GM18507 (cell line): ENCODE measurements at regions not wholly inside any gene's neighbourhood (a gene's known extent, or its start where the extent isn't known, plus 50 kb on each side); places are given as distances from the start of the nearest gene placed in this dataset.

Source experiments
- DNase-seq: peaks from one replicate; pipeline ENCODE4 v3.0.0; 2011; ENCODE audit warnings: low read depth; ENCODE audit not compliant: insufficient read length; ENCODE audit errors: extremely low spot score
- FAIRE-seq: peaks from 2 replicates; lab custom pipeline; 2011; peaks lifted over from hg19 to GRCh38; lab: Jason Lieb, UNC

DNA sequence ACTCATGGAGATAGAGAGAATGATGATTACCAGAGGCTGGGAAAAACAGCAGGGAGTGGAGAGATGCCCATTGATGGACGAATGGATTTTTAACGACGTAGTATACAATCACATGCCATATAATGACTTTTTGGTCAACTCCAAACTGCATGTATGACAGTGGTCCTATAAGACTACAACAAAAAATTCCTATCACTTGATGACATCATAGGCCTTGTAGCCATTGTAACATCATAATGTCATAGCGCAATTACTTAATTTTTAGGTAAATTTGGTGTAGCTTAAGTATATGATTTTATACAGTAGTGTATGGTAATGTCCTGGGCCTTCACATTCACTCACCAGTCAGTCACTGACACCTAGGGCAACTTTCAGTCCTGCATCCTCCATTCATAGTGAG is 264.3 kb downstream of the RAP2B start:
- no peak for FAIRE-seq
- DNase-seq, result no peak

DNA sequence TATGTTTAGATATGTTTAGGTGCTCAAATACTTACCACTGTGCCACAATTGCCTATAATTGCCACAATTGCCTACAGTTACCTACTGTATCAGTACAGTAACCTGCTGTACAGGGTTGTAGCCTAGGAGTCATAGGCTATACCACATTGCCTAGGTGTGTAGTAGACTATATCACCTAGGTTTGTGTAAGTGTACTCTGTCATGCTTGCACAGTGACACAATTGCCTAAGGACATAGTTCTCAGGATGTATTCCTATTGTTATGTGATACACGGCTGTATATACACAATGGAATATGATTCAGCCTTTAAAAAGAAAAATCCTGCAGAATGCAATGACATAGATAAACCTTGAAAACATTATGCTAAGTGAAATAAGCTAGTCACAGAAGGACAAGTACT is 264.8 kb downstream of the RAP2B start:
- DNase-seq (no peak), FAIRE-seq (no peak)

DNA sequence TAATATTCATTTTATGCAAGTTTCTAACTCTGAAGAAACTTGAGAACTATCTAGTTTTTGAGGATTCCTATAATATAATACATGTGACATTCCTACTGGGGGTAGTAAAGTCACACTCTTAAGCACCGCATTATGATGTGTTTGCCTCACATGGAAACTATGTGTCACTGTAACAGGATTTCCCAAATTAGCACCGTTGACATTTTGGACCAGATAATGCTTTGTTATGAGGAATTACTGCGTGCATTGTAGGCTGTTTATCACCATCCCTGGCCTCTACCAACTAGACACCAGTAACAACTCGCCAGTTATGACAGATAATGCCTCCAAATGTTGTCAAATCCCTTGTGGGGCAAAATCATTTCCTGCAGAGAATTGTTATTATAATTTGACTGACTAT is 267.8 kb downstream of the RAP2B start:
- FAIRE-seq, result no peak
- no peak for DNase-seq

DNA sequence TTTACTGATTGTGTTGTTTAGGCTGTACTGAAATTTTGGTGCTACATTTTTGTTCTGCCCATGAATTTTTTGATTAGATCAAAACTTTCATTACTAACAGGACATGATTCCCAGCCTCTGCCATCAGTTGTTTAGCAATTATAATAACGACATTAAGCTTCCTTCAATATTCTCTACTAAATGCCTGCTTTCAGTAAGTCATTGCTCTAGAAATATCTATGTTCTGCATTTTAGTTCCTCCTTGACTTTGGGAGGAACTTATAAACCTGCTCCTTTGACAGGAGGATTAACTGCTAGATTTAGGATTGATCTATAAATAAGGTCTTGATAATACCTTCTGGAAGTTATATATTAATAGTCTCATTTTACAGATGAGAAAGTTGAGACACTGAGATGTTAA is 269.1 kb downstream of the RAP2B start:
- FAIRE-seq (no peak), DNase-seq (no peak)

DNA sequence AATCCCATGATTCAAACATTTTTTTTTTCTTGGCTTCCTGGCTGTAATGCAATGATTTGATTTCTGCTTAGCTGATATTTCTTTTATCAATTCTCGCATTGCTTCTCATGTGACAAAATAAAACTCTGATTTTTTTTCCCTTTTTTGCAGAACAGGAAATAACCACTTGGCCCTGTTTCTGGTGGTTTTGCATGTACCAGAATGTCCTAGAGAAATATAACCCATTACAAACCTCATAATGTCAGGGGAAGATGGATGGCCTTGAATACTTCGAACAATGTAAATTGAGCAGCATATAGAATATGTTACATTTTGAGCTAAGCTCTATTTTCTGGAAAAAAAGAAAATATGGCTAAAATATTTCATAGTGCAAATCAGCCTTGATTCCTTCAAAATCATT is 275.6 kb downstream of the RAP2B start:
- FAIRE-seq, result no peak
- no peak for DNase-seq

DNA sequence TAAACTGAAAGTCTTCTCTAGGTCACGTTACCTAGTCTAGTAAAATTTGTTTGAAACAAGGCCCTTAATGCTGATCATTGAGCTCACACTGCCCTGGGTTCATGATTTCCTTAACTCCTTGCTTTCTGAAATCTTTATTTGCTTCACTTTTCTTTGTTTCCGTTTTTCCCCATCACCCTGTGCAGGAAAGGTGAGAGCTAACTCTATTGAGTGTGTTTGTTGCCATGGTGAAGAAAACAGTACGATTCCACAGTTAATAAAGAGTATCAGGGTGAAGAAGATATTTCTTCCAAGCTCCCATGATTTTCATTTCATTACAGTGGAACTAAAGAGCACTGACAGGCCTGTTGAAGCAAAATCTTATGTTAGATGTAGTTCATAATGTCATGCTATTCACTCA is 276.2 kb downstream of the RAP2B start:
- no peak for FAIRE-seq
- no peak for DNase-seq

DNA sequence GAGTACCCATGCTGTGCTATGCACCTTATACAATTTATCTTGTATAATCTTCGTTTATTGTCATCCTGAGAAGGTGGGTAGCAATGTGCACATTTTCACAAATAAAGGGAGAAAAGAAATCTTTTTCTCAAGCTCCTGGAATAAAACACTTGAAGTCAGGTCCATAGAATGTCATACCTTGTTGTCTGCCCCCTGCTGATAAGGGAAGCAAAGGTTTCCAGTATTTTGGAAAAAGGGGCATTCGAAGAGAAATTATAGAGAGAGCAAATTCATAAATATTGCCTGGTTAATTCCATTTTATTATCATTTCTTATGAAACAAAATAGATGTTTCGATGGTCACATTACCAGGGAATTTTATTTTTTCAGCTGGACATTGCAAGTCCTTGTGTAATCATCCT is 277.8 kb downstream of the RAP2B start:
- no peak for DNase-seq
- no peak for FAIRE-seq

DNA sequence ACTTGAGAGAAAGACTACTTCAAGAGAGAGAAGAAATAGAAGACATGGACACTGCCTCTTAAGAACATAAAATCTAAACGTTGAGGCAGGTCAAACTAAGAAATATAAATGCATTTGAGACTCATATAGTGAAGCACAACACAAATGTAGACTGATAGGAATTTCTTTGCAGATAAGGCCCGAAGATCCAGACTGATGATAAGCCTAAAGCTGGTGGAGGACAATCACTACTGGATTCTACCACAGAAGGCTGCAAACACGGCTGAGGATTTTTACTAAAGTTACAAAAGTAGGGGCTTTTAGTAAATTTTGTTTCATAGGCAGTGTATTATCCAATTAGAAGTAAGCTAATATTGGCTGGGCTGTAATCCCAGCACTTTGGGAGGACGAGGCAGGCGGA is 278.3 kb downstream of the RAP2B start:
- DNase-seq (no peak), FAIRE-seq (no peak)

DNA sequence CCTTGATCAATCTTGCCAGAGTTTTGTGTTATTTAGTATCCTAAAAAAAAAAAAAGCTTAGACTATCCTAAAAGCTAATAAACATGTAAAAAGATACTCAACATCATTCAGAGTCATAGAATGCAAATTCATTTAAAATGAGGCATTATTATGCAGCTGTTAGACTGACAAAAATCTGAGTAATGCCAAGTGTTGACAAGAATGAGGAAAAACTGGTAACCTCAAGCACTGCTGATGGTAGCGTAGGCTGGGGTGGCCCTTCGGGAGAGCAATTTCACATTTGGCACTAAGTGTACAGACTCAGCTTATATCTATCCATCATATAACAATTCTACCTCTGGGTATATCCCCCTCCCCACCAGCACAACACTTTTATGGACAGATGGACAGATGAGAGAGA is 280.4 kb downstream of the RAP2B start:
- no peak for FAIRE-seq
- no peak for DNase-seq

DNA sequence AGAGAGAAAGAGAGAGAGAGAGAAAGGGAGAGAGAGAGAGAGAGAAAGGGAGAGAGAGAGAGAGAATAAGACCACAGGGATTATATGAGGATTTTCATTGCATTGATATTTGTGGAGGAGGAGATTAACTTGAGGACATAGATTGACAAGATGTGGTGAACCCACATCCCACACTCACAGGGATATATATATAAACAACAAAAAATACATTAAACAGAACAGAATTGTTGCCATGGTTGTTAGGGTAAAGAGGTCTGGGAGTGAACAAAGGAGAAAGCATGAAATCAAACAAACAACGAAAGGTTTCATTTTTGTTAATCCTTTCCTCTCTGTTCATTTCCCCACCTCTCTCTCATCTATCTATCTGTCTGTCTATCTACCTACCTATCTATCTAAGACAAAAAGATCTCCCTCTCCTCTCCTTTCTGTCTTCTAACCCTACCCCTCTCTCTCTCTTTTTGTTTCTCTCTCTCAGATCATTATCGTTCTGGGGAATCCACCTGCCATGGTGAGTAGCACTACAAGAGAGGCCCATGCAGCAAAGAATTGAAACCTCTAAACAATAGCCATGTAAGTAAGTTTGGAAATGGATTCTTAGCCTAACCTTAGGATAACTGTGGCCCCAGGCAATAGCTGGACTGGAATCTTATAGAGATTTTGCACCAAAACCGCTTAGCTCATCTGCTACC is 280.9 kb downstream of the RAP2B start:
- FAIRE-seq, result no peak
- no peak for DNase-seq

DNA sequence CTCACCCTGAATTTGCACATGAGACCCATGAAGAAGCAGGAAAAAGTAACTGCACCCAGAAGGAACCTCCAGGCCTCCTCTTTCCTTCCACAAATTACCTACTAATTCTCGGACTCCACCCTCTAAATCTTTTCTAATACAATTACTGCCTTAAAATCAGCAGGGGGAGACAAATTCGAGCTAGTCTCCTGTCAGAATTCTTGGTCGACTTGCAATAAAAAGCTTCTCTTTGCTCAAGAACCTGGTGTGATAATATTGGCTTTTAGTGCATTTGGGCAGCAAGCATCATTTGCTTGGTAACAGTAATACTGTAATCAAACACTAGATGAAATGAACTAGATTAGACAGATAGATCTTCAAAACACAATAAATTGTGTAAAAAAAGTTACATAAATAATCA is 281.9 kb downstream of the RAP2B start:
- DNase-seq (no peak), FAIRE-seq (no peak)

DNA sequence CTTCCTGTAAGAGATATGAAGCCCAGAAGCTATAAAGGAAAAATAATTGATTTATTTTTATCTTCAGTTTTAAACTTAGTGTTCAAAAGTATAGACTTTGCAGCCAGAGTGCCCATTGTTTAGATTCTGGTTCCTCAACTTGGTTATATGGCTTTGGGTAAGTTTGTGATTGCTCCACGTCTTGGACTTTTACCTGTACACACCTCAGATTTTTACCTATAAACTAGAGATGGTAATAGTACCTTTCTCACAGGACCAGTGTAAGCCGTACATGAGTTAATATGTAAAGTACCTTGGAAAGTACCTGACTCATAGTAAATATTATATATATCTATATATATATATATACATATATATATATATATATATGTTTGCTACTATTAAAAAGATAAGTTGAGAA is 283.8 kb downstream of the RAP2B start:
- DNase-seq, result no peak
- no peak for FAIRE-seq

DNA sequence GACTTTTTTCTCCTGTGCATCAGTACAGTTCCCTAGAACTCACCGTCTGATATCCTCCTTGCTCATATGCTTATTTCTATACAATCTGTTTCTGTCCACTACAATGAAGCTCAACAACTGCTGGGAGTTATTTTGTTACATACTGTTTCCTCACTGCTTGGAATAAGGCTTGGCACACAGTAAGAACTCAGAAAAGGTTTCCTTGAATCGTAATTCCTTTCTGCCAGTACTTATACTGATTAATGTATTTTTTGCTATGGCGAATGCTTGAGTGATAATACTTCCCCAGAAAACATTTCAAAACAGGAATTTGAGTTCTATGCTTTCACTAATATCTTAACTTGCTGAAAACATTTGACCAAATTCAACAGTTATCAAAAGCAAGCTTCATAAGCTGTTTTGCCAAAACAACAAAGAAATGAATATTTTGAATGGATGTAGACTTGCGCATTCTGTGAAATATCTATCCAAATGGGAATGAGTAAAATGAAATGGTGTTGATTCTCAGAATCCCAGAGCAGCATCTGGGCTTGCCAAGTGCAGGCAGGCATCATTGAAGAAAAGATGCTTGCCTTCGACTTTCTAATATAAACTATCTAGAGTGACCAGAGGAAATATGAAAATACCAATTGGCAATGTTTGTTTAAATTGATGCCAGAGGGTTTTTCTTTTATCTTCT is 286.3 kb downstream of the RAP2B start:
- no peak for DNase-seq
- no peak for FAIRE-seq

DNA sequence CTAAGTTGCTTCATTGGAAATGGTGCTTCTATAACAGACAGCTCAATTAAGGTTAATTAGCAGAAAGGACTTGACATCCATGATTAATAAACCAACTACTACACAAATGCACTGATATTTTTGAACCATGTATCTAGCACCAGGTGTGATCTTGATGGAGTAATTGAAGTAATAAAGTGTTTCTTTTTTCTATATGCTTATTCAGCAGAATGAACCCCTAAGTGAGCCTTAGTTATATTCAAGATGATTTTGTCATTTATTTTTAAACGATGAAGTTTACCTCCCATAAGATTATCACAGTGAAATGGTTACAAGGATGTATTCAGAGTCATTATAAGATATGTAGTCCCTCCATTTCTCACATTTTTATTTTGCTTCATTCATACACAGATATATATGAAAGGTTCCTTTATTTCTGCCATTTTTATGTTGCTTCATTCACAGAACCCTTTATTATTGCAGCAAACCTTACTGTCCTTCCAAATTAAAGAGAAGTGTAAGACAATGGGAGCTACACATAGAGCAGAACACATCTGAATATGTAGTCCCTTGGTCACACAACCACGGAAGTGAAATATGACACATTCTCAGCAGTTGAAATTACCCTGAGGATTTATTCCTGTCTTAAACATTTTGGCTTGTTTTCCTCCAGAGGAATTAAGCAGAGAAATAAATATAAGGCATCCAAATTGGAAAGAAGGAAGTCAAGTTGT is 295.0 kb downstream of the RAP2B start:
- FAIRE-seq (peak; percentile 21), DNase-seq (no peak)

DNA sequence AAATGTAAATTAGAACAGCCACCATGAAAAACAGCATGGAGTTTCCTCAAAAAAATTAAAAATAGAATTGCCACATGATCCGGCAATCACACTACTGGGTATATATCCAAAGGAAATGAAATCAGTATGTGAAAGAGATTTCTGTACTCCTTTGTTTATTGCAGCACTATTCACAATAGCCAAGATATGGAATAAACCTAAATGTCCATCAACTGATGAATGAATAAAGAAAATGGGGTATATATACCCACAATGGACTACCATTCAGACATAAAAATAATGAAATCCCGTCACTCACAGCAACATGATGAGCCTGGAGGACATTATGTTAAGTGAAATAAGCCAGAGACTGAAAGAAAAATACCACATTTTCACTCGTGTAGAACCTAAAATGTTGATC is 296.9 kb downstream of the RAP2B start:
- FAIRE-seq, result no peak
- DNase-seq, result no peak

DNA sequence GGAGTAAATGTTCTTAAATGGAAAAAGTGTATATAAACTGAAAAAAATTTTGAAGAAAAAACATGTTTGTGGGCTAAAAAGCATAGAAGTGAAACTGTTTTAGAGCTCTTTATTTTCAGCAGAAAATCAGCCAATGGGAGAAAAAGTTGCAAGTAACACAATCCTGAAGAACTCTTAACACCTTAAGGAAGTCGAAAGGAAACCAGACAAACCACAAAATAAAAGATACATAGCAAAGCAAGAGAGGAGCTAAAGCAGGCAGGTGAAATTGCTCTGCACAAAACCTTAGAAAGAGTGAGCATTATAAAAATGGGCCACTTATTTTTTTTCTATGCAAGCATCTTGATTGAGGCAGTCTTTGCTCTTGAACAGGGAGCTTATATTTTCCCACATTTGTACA is 300.5 kb downstream of the RAP2B start:
- DNase-seq (no peak), FAIRE-seq (no peak)

DNA sequence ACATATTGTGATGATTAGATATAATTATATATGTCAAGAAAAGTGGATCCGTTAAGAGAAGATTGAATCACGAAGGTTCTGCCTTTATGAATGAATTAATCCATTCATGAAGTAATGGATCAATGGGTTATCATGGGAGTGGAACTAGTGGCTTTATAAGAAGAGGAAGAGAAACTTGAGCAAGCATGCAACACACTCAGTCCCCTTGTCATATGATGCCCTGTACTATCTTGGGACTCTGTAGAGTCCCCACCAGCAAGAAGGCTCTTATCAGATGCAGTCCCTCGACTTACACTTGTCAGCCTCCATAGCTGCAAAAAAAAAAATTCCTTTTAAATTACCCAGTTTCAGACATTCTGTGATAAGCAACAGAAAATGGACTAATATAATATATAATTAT is 301.9 kb downstream of the RAP2B start:
- FAIRE-seq, result no peak
- no peak for DNase-seq

DNA sequence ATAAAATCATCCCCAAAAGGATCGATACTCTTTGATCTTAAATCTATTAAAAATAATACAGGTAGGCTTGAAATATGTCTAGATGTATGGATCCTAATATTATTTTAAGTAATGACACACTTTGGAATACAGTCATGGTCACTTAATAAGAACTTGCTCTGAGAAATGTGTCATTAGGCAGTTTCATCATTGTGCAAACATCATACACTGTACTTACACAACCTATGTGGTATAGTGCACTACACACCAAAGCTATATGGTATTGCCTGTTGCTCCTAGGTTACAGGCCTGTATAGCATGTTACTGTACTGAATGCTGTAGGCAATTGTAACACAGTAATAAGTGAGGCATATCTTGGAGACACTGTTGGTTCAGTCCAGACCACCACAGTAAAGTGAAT is 307.1 kb downstream of the RAP2B start:
- DNase-seq (no peak), FAIRE-seq (no peak)

DNA sequence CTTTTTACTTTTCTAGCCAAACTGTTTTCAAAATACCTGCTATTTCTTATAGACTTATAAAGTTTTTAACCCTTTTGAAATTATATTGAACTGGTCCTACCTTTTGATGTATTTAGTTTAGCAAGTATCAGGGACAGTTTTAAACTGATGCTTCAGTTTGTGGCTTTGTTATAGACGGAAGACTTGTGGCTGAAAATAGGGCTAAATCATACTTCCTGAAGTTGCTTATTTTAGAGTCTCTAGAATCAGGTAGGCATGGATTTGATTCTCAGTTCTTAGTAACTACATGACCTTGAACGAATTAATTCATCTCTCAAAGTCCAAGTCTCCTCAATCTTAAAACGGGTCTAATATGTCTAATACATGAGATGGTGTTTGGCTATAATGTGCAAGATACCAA is 322.8 kb downstream of the RAP2B start:
- no peak for FAIRE-seq
- no peak for DNase-seq

DNA sequence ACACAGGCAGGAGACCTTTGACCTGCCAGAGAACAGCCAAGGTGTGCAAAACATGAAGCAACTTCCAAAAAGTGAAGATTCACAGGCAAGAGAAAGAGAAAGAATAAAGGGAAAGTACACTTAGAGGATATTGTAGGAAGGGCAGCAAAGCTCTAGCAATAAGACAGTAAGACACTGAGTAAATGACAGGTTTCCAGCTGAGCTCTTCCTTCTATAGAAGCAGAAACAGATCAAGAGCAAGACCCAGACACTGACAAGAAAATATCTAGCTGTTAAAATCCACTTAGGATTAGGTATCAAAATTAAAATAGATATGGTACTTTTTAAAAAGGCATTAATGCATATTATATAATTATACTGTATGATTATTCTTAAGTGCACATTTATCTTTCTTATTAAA is 333.4 kb downstream of the RAP2B start:
- no peak for FAIRE-seq
- no peak for DNase-seq

DNA sequence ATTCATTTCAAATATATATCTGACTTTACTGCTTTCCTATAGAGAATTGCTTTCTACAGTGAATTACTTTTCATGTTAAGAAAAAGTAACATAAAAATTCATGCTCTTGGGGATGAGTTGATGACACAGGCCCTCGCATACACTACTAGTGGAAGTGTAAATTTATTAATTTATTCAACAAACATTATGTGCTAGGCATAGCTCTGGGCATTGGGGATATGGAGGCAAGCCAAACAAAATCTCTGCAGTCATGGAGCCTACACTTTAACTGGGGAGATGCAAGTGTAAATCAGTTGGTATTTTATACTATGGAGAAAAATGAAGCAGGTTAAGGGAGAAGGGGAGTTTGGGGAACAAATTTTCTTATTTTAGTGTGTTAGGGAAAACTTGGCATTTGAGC is 340.7 kb downstream of the RAP2B start:
- DNase-seq, result no peak
- no peak for FAIRE-seq
